ENCODE measurements at regions not wholly inside any gene's neighbourhood (a gene's known extent, or its start where the extent isn't known, plus 50 kb on each side); places are given as distances from the start of the nearest gene placed in this dataset.

- Histone ChIP-seq H3K9ac (no peak overlapping the region), H3K27me3 (ENCODE audit: insufficient read depth, low read depth) (no peaks in the 10 kb centered on the region), H3K4me1 (ENCODE audit: low read depth, poor library complexity, severe bottlenecking) (no peaks in the 10 kb centered on the region), H3K4me2 (no peak overlapping the region), H3K4me3 (IDR thresholded peaks at IDR 0.05; ENCODE audit: insufficient read depth, low read depth, low read length) (no peak overlapping the region), H3K36me3 (ENCODE audit: insufficient read depth) (no peaks in the 10 kb centered on the region), H2AFZ (ENCODE audit: low read depth) (no peak overlapping the region), H3K79me2 (ENCODE audit: insufficient read depth, low read depth) (no peaks in the 10 kb centered on the region), H3K27ac (no peak overlapping the region), H4K20me1 (ENCODE audit: insufficient read depth) (no peaks in the 10 kb centered on the region)
- no peak for TF ChIP-seq CTCF (conservative IDR thresholded peaks at IDR 0.05; ENCODE audit: low read depth, low read length)
These were observed 623.3 kb upstream of the NR5A2 start for GRCh38 chr1:199404191-199404590.

DNA sequence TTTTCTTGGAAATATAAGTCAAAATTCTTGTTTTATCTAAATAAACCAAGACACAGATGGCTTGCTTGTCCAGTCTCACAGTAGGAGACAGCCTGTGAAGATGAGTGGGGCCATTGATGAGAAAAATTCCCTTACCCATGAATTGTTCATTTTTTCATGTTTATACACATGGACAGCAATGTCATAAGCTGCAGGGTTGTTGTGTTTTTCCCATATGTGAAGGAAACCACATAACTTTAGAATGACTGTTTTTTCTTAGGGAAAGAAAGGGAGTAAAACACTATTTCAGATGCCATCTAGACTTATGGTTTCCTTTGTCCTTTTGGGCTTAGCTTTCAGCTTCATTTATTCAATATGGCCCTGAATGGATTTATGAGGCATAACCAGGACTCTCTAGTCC is 622.5 kb upstream of the NR5A2 start:
- H4K20me1 ChIP-seq (ENCODE audit: insufficient read depth), result no peaks in the 10 kb centered on the region
- H3K27me3 ChIP-seq (ENCODE audit: insufficient read depth, low read depth), result no peaks in the 10 kb centered on the region
- no peaks in the 10 kb centered on the region for H3K79me2 ChIP-seq (ENCODE audit: insufficient read depth, low read depth)
- H3K36me3 ChIP-seq (ENCODE audit: insufficient read depth), result no peaks in the 10 kb centered on the region
- no peak overlapping the region for H3K4me2 ChIP-seq
- H2AFZ ChIP-seq (ENCODE audit: low read depth), result no peak overlapping the region
- no peak for TF ChIP-seq CTCF (conservative IDR thresholded peaks at IDR 0.05; ENCODE audit: low read depth, low read length)
- no peaks in the 10 kb centered on the region for H3K4me1 ChIP-seq (ENCODE audit: low read depth, poor library complexity, severe bottlenecking)
- no peak overlapping the region for H3K27ac ChIP-seq
- no peak overlapping the region for H3K9ac ChIP-seq
- no peak overlapping the region for H3K4me3 ChIP-seq (IDR thresholded peaks at IDR 0.05; ENCODE audit: insufficient read depth, low read depth, low read length)

DNA sequence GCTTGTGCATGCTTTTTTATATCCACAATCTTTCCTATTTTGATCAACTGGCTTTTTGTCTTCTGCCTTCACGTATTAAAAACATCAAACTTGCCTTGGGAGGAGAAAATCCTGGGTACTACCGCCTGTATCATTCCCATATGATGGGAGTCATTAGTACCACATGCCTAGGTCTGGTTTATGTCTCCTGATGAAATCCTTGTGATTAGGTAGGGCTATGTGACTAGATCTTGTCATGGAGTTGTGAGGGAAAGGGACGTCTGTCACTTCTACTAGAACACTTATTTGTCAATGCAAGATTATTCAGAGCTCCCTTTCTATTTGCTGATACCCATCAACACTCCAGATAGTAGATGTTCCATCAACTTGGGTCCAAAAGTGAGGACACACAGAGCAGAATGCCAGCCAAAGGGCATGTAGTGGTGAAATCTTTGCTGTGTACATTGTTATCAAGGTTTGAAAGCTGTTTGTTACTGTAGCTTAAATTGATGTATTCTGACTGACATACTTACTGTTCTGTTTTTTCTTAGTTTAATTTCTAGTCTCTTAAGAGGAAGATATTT is 621.8 kb upstream of the NR5A2 start:
- TF ChIP-seq CTCF (conservative IDR thresholded peaks at IDR 0.05; ENCODE audit: low read depth, low read length), result no peak
- Histone ChIP-seq H3K9ac (no peak overlapping the region), H3K36me3 (ENCODE audit: insufficient read depth) (no peaks in the 10 kb centered on the region), H2AFZ (ENCODE audit: low read depth) (no peak overlapping the region), H3K4me2 (no peak overlapping the region), H3K4me3 (IDR thresholded peaks at IDR 0.05; ENCODE audit: insufficient read depth, low read depth, low read length) (no peak overlapping the region), H3K4me1 (ENCODE audit: low read depth, poor library complexity, severe bottlenecking) (no peaks in the 10 kb centered on the region), H3K27me3 (ENCODE audit: insufficient read depth, low read depth) (no peaks in the 10 kb centered on the region), H4K20me1 (ENCODE audit: insufficient read depth) (no peaks in the 10 kb centered on the region), H3K27ac (no peak overlapping the region), H3K79me2 (ENCODE audit: insufficient read depth, low read depth) (no peaks in the 10 kb centered on the region)

- no peak overlapping the region for H3K4me2 ChIP-seq
- H2AFZ ChIP-seq (ENCODE audit: low read depth), result no peak overlapping the region
- no peak overlapping the region for H3K4me3 ChIP-seq (IDR thresholded peaks at IDR 0.05; ENCODE audit: insufficient read depth, low read depth, low read length)
- H3K36me3 ChIP-seq (ENCODE audit: insufficient read depth), result no peaks in the 10 kb centered on the region
- TF ChIP-seq CTCF (conservative IDR thresholded peaks at IDR 0.05; ENCODE audit: low read depth, low read length), result no peak
- H3K27ac ChIP-seq, result no peak overlapping the region
- H3K27me3 ChIP-seq (ENCODE audit: insufficient read depth, low read depth), result no peaks in the 10 kb centered on the region
- no peak overlapping the region for H3K9ac ChIP-seq
- H3K79me2 ChIP-seq (ENCODE audit: insufficient read depth, low read depth), result no peaks in the 10 kb centered on the region
- no peaks in the 10 kb centered on the region for H4K20me1 ChIP-seq (ENCODE audit: insufficient read depth)
- H3K4me1 ChIP-seq (ENCODE audit: low read depth, poor library complexity, severe bottlenecking), result no peaks in the 10 kb centered on the region
These were observed 617.0 kb upstream of the NR5A2 start for GRCh38 chr1:199410462-199410861.
